Smooth muscle cell (in vitro differentiated cells): ENCODE measurements at regions not wholly inside any gene's neighbourhood (a gene's known extent, or its start where the extent isn't known, plus 50 kb on each side); places are given as distances from the start of the nearest gene placed in this dataset.

Experiments
- DNase-seq: peaks from one replicate; lab custom pipeline; 2025; ENCODE audit not compliant: unreplicated experiment; lab: John Stamatoyannopoulos, UW
- H2AFZ ChIP-seq: fragments of 200-600 bp; sonication (generic); 2 replicates; pipeline ENCODE4 v1.6.0; 2016; ENCODE audit warnings: antibody characterized with exemption, low read depth, mild to moderate bottlenecking
- H3F3A ChIP-seq: fragments of 200-600 bp; sonication (generic); 2 replicates; pipeline ENCODE4 v1.6.0; 2017; ENCODE audit warnings: antibody characterized with exemption, low read depth
- H3K27ac ChIP-seq: fragments of 200-600 bp; sonication (generic); 2 replicates; pipeline ENCODE4 v1.5.1; 2016; ENCODE audit warnings: low read depth, mild to moderate bottlenecking
- H3K27me3 ChIP-seq: fragments of 200-600 bp; sonication (generic); 2 replicates; pipeline ENCODE4 v1.6.1; 2016; ENCODE audit warnings: low read depth, mild to moderate bottlenecking
- H3K36me3 ChIP-seq: fragments of 200-600 bp; sonication (generic); 2 replicates; pipeline ENCODE4 v1.5.1; 2016; ENCODE audit warnings: low read depth
- H3K4me1 ChIP-seq: fragments of 200-600 bp; sonication (generic); 2 replicates; pipeline ENCODE4 v1.5.1; 2016; ENCODE audit warnings: low read depth
- H3K4me2 ChIP-seq: fragments of 200-600 bp; sonication (generic); 2 replicates; pipeline ENCODE4 v1.6.0; 2016; ENCODE audit warnings: mild to moderate bottlenecking
- H3K4me3 ChIP-seq: fragments of 200-600 bp; sonication (generic); 2 replicates; pipeline ENCODE4 v1.5.1; 2016; ENCODE audit warnings: mild to moderate bottlenecking
- H3K79me2 ChIP-seq: fragments of 200-600 bp; sonication (generic); 2 replicates; pipeline ENCODE4 v1.6.0; 2016; ENCODE audit warnings: low read depth, mild to moderate bottlenecking
- H3K9ac ChIP-seq: fragments of 200-600 bp; sonication (generic); 2 replicates; pipeline ENCODE4 v1.6.0; 2016; ENCODE audit warnings: low read depth
- H3K9me3 ChIP-seq: fragments of 200-600 bp; sonication (generic); replicated peaks from 2 replicates; pipeline ENCODE4 v1.5.1; 2016; ENCODE audit warnings: low read depth
- H4K20me1 ChIP-seq: fragments of 200-600 bp; sonication (generic); 2 replicates; pipeline ENCODE4 v1.6.0; 2016; ENCODE audit warnings: low read depth
- CTCF ChIP-seq: fragments of 200-600 bp; sonication (generic); IDR thresholded peaks from 2 replicates; pipeline ENCODE4 v1.5.1; 2017; ENCODE audit warnings: borderline replicate concordance, mild to moderate bottlenecking, antibody characterized with exemption; ENCODE audit not compliant: insufficient read depth, poor library complexity, severe bottlenecking
- WGBS: methylation state at CpG from one replicate; pipeline ENCODE4 v1.1.7; 2016; ENCODE audit warnings: low lambda C conversion rate; 5-methylcytosine and 5-hydroxymethylcytosine counted together

- 93% methylated on average over 2 of the region's 2 CpGs for WGBS
- H3K4me1 ChIP-seq: no peaks in the 10 kb centered on the region
- H2AFZ ChIP-seq: no peak overlapping the region
- no peak overlapping the region for H3K9ac ChIP-seq
- no peaks in the 10 kb centered on the region for H4K20me1 ChIP-seq
- H3K27ac ChIP-seq: no peak overlapping the region
- peaks cover 5% of the 10 kb centered on the region for H3F3A ChIP-seq
- no peaks in the 10 kb centered on the region for H3K27me3 ChIP-seq
- DNase-seq: no peak
- H3K36me3 ChIP-seq: no peaks in the 10 kb centered on the region
- no peak overlapping the region for H3K4me3 ChIP-seq
- TF ChIP-seq CTCF: no peak
- no peaks in the 10 kb centered on the region for H3K79me2 ChIP-seq
- H3K9me3 ChIP-seq: no peaks in the 10 kb centered on the region
- H3K4me2 ChIP-seq: no peak overlapping the region
These were observed 393.8 kb downstream of the PLK2 start for GRCh38 chr5:58066076-58066475.

GRCh38 chr5:58064801-58065200 lies 395.1 kb downstream of the PLK2 start:
- H3F3A ChIP-seq: peaks cover 5% of the 10 kb centered on the region
- H3K27me3 ChIP-seq: no peaks in the 10 kb centered on the region
- 11% methylated on average over 2 of the region's 2 CpGs for WGBS
- no peaks in the 10 kb centered on the region for H3K4me1 ChIP-seq
- peak overlapping the region; percentile 12 for H3K27ac ChIP-seq
- no peak overlapping the region for H3K4me3 ChIP-seq
- TF ChIP-seq CTCF: no peak
- no peak overlapping the region for H2AFZ ChIP-seq
- DNase-seq: no peak
- H3K79me2 ChIP-seq: no peaks in the 10 kb centered on the region
- H3K9ac ChIP-seq: no peak overlapping the region
- H4K20me1 ChIP-seq: no peaks in the 10 kb centered on the region
- H3K9me3 ChIP-seq: no peaks in the 10 kb centered on the region
- H3K36me3 ChIP-seq: no peaks in the 10 kb centered on the region
- H3K4me2 ChIP-seq: no peak overlapping the region

- H3F3A ChIP-seq: peaks cover 5% of the 10 kb centered on the region
- DNase-seq: no peak
- H3K9me3 ChIP-seq: no peaks in the 10 kb centered on the region
- H3K9ac ChIP-seq: no peak overlapping the region
- H3K36me3 ChIP-seq: no peaks in the 10 kb centered on the region
- peak overlapping the region; percentile 13 for H3K27ac ChIP-seq
- TF ChIP-seq CTCF: no peak
- H3K79me2 ChIP-seq: no peaks in the 10 kb centered on the region
- no peaks in the 10 kb centered on the region for H4K20me1 ChIP-seq
- H3K4me2 ChIP-seq: no peak overlapping the region
- peak overlapping the region; percentile 69 for H2AFZ ChIP-seq
- 30% methylated on average over 3 of the region's 3 CpGs for WGBS
- no peaks in the 10 kb centered on the region for H3K4me1 ChIP-seq
- no peaks in the 10 kb centered on the region for H3K27me3 ChIP-seq
- no peak overlapping the region for H3K4me3 ChIP-seq
These were observed 398.9 kb downstream of the PLK2 start for GRCh38 chr5:58060996-58061395.

GRCh38 chr5:58057324-58057723 lies 402.6 kb downstream of the PLK2 start:
- DNase-seq: no peak
- Histone ChIP-seq H4K20me1 (no peaks in the 10 kb centered on the region), H3K4me2 (no peak overlapping the region), H3K9me3 (no peaks in the 10 kb centered on the region), H3K4me3 (no peak overlapping the region), H3K27me3 (no peaks in the 10 kb centered on the region), H3K9ac (no peak overlapping the region), H2AFZ (no peak overlapping the region), H3K79me2 (no peaks in the 10 kb centered on the region), H3K36me3 (no peaks in the 10 kb centered on the region), H3F3A (peaks cover 5% of the 10 kb centered on the region), H3K27ac (no peak overlapping the region), H3K4me1 (no peaks in the 10 kb centered on the region)
- no peak for TF ChIP-seq CTCF
- WGBS: 96% methylated on average over 4 of the region's 4 CpGs
